ENCODE measurements at regions not wholly inside any gene's neighbourhood (a gene's known extent, or its start where the extent isn't known, plus 50 kb on each side); places are given as distances from the start of the nearest gene placed in this dataset.
A peak's percentile ranks its signal among the peaks of the same experiment; 100 is the strongest.

GRCh38 chr11:101401245-101401644 lies 182.6 kb downstream of the TRPC6 start:
- peak; percentile 6 to 10 for DNase-seq (ENCODE audit: low read depth in 2 of 2)

GRCh38 chr11:101397979-101398378 lies 185.8 kb downstream of the TRPC6 start:
- no peak for DNase-seq (ENCODE audit: low read depth in 2 of 2)

GRCh38 chr11:101390539-101390938 lies 193.3 kb downstream of the TRPC6 start:
- no peak for DNase-seq (ENCODE audit: low read depth in 2 of 2)

GRCh38 chr11:101369835-101370234 lies 214.0 kb downstream of the TRPC6 start:
- no peak for DNase-seq (ENCODE audit: low read depth in 2 of 2)

GRCh38 chr11:101363706-101364275 lies 220.0 kb downstream of the TRPC6 start:
- DNase-seq (ENCODE audit: low read depth in 2 of 2): no peak

- DNase-seq (ENCODE audit: low read depth in 2 of 2): no peak
These were observed 221.2 kb downstream of the TRPC6 start for GRCh38 chr11:101362643-101363042.

- no peak for DNase-seq (ENCODE audit: low read depth in 2 of 2)
These were observed 226.0 kb downstream of the TRPC6 start for GRCh38 chr11:101357771-101358170.

GRCh38 chr11:101354801-101355200 lies 225.2 kb upstream of the PGR start:
- no peak for DNase-seq (ENCODE audit: low read depth in 2 of 2)

- DNase-seq (ENCODE audit: low read depth in 2 of 2): no peak
These were observed 219.2 kb upstream of the PGR start for GRCh38 chr11:101348786-101349185.

- DNase-seq (ENCODE audit: low read depth in 2 of 2): no peak
These were observed 217.0 kb upstream of the PGR start for GRCh38 chr11:101346591-101346990.

GRCh38 chr11:101345891-101346290 lies 216.3 kb upstream of the PGR start:
- no peak for DNase-seq (ENCODE audit: low read depth in 2 of 2)

GRCh38 chr11:101342307-101342706 lies 212.7 kb upstream of the PGR start:
- no peak for DNase-seq (ENCODE audit: low read depth in 2 of 2)

- no peak for DNase-seq (ENCODE audit: low read depth in 2 of 2)
These were observed 212.0 kb upstream of the PGR start for GRCh38 chr11:101341578-101341977.

- DNase-seq (ENCODE audit: low read depth in 2 of 2): no peak
These were observed 207.2 kb upstream of the PGR start for GRCh38 chr11:101336858-101337257.

- no peak for DNase-seq (ENCODE audit: low read depth in 2 of 2)
These were observed 206.5 kb upstream of the PGR start for GRCh38 chr11:101336155-101336554.

- DNase-seq (ENCODE audit: low read depth in 2 of 2): no peak
These were observed 205.0 kb upstream of the PGR start for GRCh38 chr11:101334581-101334980.

GRCh38 chr11:101331411-101331810 lies 201.8 kb upstream of the PGR start:
- DNase-seq (ENCODE audit: low read depth in 2 of 2): no peak

GRCh38 chr11:101327908-101328307 lies 198.3 kb upstream of the PGR start:
- DNase-seq (ENCODE audit: low read depth in 2 of 2): no peak

GRCh38 chr11:101326141-101326540 lies 196.5 kb upstream of the PGR start:
- DNase-seq (ENCODE audit: low read depth in 2 of 2): no peak

GRCh38 chr11:101323997-101324396 lies 194.4 kb upstream of the PGR start:
- no peak for DNase-seq (ENCODE audit: low read depth in 2 of 2)

GRCh38 chr11:101321222-101321621 lies 191.6 kb upstream of the PGR start:
- no peak for DNase-seq (ENCODE audit: low read depth in 2 of 2)

GRCh38 chr11:101306721-101307120 lies 177.1 kb upstream of the PGR start:
- no peak for DNase-seq (ENCODE audit: low read depth in 2 of 2)

- no peak for DNase-seq (ENCODE audit: low read depth in 2 of 2)
These were observed 175.9 kb upstream of the PGR start for GRCh38 chr11:101305496-101305895.

GRCh38 chr11:101299210-101299609 lies 169.6 kb upstream of the PGR start:
- no peak for DNase-seq (ENCODE audit: low read depth in 2 of 2)
